Transverse colon (tissue), 4 donors: ENCODE measurements at regions not wholly inside any gene's neighbourhood (a gene's known extent, or its start where the extent isn't known, plus 50 kb on each side); places are given as distances from the start of the nearest gene placed in this dataset.

Source experiments
- EP300 ChIP-seq: sonication (generic); formaldehyde crosslinking; IDR thresholded peaks from one replicate; pipeline ENCODE4 v1.6.1; 2017; ENCODE audit warnings: antibody characterized with exemption, low read depth
- POLR2A ChIP-seq: fragments of 450-650 bp; IDR thresholded peaks from one replicate; pipeline ENCODE4 v1.6.1; 2016; ENCODE audit warnings: antibody characterized with exemption, mild to moderate bottlenecking, moderate library complexity
- POLR2AphosphoS5 ChIP-seq, 3 donors: sonication (generic); formaldehyde crosslinking; IDR thresholded peaks; one replicate each; pipeline ENCODE4 v1.6.1; 2016; ENCODE audit warnings: antibody characterized with exemption in 3 of 3
- TF ChIP-seq, protein P1 (sequence below), 5 experiments: fragments of 200-600 bp in 3 of 5; fragments of 450-650 bp in 2 of 5; sonication (generic) in 3 of 5; IDR thresholded peaks; 1 replicate in 2 of 5; 2 replicates in 3 of 5; pipeline ENCODE4 v1.5.1; 2016 to 2017; ENCODE audit warnings: antibody characterized with exemption in 5 of 5, inconsistent platforms in 3 of 5, mild to moderate bottlenecking in 2 of 5, moderate library complexity in 1 of 5

DNA sequence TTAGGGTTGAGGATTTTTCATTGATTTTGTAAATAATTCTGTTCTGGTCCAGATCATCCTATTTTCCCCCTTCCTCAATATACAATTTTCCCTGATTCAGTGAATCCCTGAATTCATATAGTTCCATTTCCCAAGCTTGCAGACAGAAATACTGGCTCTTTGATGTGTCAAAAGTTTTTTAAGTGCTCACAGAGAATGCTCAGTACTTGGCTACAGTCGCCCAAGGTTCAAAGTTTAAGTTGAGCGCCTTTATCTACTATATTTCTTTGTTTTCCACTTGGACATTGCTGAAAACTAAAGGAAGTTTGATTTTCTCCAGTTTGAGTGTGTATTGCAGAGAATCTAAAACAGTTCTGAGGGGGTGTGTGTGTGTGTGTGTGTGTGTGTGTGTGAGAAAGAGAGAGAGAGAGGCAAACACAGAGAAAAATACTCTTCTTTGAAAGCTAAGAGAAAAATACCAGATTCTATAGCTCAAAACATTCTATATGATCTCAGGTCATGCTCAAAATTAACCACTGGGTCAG, 136.2 kb upstream of the ACO1 start:
- no peak for TF ChIP-seq POLR2AphosphoS5 (IDR thresholded peaks at IDR 0.05)
- TF ChIP-seq, protein P1, sequence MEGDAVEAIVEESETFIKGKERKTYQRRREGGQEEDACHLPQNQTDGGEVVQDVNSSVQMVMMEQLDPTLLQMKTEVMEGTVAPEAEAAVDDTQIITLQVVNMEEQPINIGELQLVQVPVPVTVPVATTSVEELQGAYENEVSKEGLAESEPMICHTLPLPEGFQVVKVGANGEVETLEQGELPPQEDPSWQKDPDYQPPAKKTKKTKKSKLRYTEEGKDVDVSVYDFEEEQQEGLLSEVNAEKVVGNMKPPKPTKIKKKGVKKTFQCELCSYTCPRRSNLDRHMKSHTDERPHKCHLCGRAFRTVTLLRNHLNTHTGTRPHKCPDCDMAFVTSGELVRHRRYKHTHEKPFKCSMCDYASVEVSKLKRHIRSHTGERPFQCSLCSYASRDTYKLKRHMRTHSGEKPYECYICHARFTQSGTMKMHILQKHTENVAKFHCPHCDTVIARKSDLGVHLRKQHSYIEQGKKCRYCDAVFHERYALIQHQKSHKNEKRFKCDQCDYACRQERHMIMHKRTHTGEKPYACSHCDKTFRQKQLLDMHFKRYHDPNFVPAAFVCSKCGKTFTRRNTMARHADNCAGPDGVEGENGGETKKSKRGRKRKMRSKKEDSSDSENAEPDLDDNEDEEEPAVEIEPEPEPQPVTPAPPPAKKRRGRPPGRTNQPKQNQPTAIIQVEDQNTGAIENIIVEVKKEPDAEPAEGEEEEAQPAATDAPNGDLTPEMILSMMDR (IDR thresholded peaks at IDR 0.05) = no peak
- TF ChIP-seq POLR2A = no peak
- no peak for TF ChIP-seq EP300
